ENCODE measurements at regions not wholly inside any gene's neighbourhood (a gene's known extent, or its start where the extent isn't known, plus 50 kb on each side); places are given as distances from the start of the nearest gene placed in this dataset.
A peak's percentile ranks its signal among the peaks of the same experiment; 100 is the strongest.

DNA sequence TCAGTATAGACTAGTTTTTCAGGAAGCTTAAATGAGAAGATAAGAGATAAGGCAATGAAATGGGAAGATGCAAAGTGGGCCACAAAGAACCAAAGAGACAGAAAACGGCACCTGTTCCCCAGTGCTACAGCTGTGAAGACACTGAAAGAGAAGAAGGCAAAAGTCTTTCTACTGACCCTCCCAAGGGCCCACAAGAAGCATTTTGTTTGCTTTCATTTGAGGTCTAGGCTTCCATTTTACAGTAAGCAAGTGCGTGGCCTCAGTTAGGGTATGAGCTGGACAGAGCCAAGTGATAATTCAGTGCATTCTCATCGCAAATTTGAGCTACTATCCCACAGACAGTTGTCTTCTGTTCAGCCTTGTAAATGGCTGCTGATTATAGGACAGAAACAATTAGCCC is 53.4 kb upstream of the STK17B start:
- peak; percentile 4 for DNase-seq (ENCODE audit: low read depth, low spot score)

GRCh38 chr2:196225213-196225612 is 53.8 kb upstream of the STK17B start:
- DNase-seq (ENCODE audit: low read depth, low spot score) = peak; percentile 26

- no peak for DNase-seq (ENCODE audit: low read depth, low spot score)
Measured at GRCh38 chr2:196226058-196226706, 54.8 kb upstream of the STK17B start.

- no peak for DNase-seq (ENCODE audit: low read depth, low spot score)
Measured at GRCh38 chr2:196226707-196227065, 55.3 kb upstream of the STK17B start.

GRCh38 chr2:196229013-196229412 is 57.6 kb upstream of the STK17B start:
- no peak for DNase-seq (ENCODE audit: low read depth, low spot score)

- DNase-seq (ENCODE audit: low read depth, low spot score) = no peak
Measured at GRCh38 chr2:196230061-196230854, 58.9 kb upstream of the STK17B start.

- peak; percentile 73 for DNase-seq (ENCODE audit: low read depth, low spot score)
Measured at GRCh38 chr2:196233021-196233804, 61.8 kb upstream of the STK17B start.

- no peak for DNase-seq (ENCODE audit: low read depth, low spot score)
Measured at GRCh38 chr2:196233805-196234475, 62.6 kb upstream of the STK17B start.

- peak; percentile 85 for DNase-seq (ENCODE audit: low read depth, low spot score)
Measured at GRCh38 chr2:196234672-196235071, 63.3 kb upstream of the STK17B start.

DNA sequence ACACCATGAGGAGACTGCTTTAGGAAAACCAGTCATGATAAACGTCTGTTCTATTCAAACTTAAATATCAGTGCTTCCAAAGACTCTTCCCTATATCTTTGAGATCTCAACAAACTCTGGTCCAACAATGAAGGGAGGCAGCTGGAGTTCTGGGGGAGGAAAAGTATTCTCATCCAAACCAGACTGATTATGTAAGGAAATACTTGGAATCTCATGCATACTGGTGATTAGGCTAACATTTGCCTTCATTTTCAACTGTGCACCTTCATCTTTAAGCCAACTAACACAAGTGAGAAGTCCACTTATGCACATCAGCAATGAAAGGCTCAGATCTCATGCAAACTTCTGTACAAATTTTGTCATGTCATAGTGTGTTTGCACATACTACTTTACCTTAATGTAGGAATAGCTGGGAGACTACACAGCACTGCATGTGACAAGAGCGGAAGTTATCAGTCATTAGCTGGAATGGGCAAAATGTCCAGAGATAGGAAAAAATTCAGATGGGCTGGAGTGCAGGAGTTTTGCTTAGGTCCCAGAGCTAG is 67.5 kb upstream of the STK17B start:
- DNase-seq (ENCODE audit: low read depth, low spot score) = peak; percentile 11

- peak; percentile 42 for DNase-seq (ENCODE audit: low read depth, low spot score)
Measured at GRCh38 chr2:196239622-196240587, 68.5 kb upstream of the STK17B start.

GRCh38 chr2:196241175-196241574 is 69.8 kb upstream of the STK17B start:
- no peak for DNase-seq (ENCODE audit: low read depth, low spot score)

GRCh38 chr2:196242131-196242620 is 70.8 kb upstream of the STK17B start:
- DNase-seq (ENCODE audit: low read depth, low spot score) = peak; percentile 20

DNA sequence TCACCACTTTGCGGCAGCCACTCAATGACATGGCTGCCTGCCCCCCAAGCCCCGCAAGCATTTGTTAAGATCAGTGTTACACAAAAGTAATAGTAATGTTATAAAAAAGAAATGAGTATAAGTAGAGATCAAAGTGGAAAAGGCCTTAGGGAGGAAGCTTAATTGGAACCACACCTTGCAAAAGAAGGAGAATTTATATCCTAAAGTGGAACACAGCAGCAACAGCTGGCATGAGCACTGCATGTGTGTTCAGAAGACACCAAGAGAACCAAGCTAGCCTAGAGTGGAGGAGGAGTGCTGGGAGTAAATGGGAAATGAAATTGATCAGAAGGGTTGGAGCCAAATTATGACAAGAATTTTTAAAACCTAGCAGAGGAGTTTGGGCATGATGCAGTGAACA is 73.1 kb upstream of the STK17B start:
- no peak for DNase-seq (ENCODE audit: low read depth, low spot score)

DNA sequence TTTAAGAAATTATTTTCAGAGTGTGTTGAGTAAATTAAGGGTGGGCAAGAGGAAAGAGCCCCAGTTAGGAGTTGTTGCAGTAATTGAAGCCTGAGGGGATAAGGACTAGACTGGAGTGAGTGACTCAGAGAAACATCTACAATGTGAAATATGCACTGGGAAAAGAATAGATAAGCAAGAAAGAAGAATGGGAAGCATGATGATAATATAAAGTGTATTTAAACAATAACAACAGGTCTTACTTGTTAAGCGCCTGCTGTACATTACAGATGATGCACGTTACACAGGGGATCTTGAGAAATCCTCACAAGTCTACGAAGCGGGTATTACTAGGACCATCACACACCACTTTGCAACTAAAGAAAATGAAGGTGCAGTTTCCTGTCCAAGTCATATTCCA is 73.6 kb upstream of the STK17B start:
- peak; percentile 11 for DNase-seq (ENCODE audit: low read depth, low spot score)

DNA sequence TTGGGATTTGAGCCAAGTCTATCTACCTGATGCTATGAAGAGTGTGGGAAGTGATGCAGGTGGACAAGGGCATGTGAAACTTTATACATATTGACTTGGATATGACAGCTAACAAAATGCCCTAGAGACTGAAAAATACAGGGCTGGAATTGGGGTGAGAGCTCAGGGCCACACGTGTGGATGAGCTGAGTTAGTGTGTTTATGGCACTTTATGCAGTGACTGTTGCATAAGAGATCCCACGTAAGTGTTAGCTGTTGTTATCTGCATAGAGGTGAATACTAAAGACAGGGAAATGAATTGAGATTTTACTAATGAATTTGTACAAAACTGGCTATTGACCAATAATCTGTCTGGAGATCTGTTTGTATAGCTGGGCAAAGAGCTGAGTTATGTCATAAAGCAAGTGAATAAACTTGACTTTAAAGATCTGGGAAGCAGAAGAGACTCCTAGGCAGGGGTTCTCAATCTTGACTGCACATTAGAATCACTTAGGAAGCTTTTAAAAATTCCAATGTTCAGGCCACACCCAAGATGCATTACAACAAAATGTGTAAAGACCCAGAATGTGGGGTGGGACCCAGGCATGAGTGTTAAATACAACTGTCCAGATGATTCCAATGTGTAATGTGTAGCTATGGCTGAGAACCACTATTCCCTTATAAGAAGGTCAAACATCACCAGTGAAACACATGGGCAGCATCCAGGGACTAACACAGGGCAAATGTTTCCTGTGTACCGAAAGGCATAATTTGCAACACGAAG is 74.2 kb upstream of the STK17B start:
- DNase-seq (ENCODE audit: low read depth, low spot score) = no peak

GRCh38 chr2:196247114-196247975 is 76.0 kb upstream of the STK17B start:
- no peak for DNase-seq (ENCODE audit: low read depth, low spot score)

DNA sequence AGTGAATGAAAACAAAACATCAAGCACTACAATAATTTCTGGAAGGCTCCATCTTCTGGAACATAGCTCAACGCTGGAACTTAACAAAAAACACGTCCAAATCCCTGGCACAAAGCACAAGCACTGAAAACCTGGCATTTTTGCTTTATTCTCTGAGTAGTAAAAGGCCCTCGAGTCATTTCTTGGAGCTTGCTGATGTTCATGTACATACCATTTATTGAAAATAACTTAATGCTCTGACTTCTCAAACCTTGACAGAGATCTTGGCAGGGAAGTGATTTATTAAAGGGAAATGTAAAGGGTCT is 76.5 kb upstream of the STK17B start:
- DNase-seq (ENCODE audit: low read depth, low spot score) = no peak

Measured in astrocyte of the hippocampus (primary cell).